ENCODE measurements at regions not wholly inside any gene's neighbourhood (a gene's known extent, or its start where the extent isn't known, plus 50 kb on each side); places are given as distances from the start of the nearest gene placed in this dataset.

DNA sequence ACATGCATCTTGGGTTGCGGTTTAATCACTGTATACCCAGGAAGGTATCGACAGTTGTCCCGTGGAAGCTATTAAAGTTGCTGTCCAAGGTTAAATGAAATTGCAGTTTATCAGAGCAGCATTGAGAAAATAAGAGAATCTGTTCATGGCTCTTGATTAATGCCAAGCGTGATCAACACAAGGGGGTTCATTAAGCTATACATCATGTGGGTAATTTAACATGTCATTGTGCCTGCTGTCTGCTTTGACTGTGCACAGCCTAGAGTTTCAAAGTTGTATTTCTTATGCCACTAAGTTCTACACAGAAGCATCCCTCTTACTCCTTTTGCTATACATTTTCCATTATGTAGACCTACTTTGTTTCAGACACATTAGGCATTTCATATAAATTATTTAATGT, 74.8 kb upstream of the SP8 start:
- intact Hi-C loops (cut with micrococcal nuclease) = no loop called here
- no peak overlapping the region for H3K4me3 ChIP-seq (ENCODE audit: insufficient read depth, low read depth, low read length)
- TF ChIP-seq MXI1 (IDR thresholded peaks at IDR 0.05; ENCODE audit: borderline replicate concordance, low read depth, low read length) = no peak
- no peak for TF ChIP-seq MAFK (IDR thresholded peaks at IDR 0.05; ENCODE audit: low read depth, low read length)
- no peak overlapping the region for H2BK20ac ChIP-seq (ENCODE audit: low read depth, low read length)
- peaks cover 5% of the 10 kb centered on the region for H3K9me3 ChIP-seq (ENCODE audit: control insufficient read depth, insufficient read depth, low read length)
- no peak overlapping the region for H3K4me2 ChIP-seq (ENCODE audit: low read depth, low read length)
- H3K14ac ChIP-seq (replicated peaks; ENCODE audit: low read depth, low read length) = no peak overlapping the region
- POLR2A ChIA-PET (ENCODE audit: unreplicated experiment) = no interaction called here
- ATAC-seq (ENCODE audit: low read depth) = no peak
- no peak overlapping the region for H2BK5ac ChIP-seq (ENCODE audit: low read depth, low read length, poor library complexity, severe bottlenecking)
- H3K27me3 ChIP-seq (ENCODE audit: control insufficient read depth, insufficient read depth, low read length) = no peaks in the 10 kb centered on the region
- in situ Hi-C loops (cut with MboI; ENCODE audit: low sequenced_read_pairs) = no loop called here
- H2AK5ac ChIP-seq (ENCODE audit: low read depth, low read length) = no peak overlapping the region
- H2BK15ac ChIP-seq (ENCODE audit: low read depth, low read length) = no peak overlapping the region
- no peak overlapping the region for H2AFZ ChIP-seq (replicated peaks; ENCODE audit: low read length, poor library complexity)
- H4K91ac ChIP-seq (ENCODE audit: insufficient read depth, low read depth, low read length) = no peak overlapping the region
- H4K8ac ChIP-seq (ENCODE audit: low read depth in 2 of 2, low read length in 2 of 2) = no peak overlapping the region
- H3K18ac ChIP-seq (ENCODE audit: low read depth, low read length) = no peak overlapping the region
- H3K36me3 ChIP-seq (ENCODE audit: control insufficient read depth, insufficient read depth, low read length) = no peaks in the 10 kb centered on the region
- WGBS, 2 experiments (ENCODE audit: extremely low coverage in 2 of 2, insufficient read length in 1 of 2) = 76% methylated on average over 2 of the region's 4 CpGs; no CpG with 5 or more reads in 1 of the 2 experiments
- H4K20me1 ChIP-seq (ENCODE audit: insufficient read depth, low read length) = no peaks in the 10 kb centered on the region
- no peak overlapping the region for H3K4ac ChIP-seq (ENCODE audit: low read depth, low read length)
- dilution Hi-C loops (cut with HindIII; ENCODE audit: low sequenced_read_pairs, unreplicated experiment) = no loop called here
- no peak overlapping the region for H3K9ac ChIP-seq (ENCODE audit: low read depth, low read length)
- H3K23ac ChIP-seq (ENCODE audit: low read depth, low read length) = no peak overlapping the region
- H3K9me1 ChIP-seq (ENCODE audit: insufficient read depth, low read length) = no peaks in the 10 kb centered on the region
- no peak overlapping the region for H2BK120ac ChIP-seq (ENCODE audit: low read depth, low read length)
- H3K27ac ChIP-seq (ENCODE audit: insufficient read depth, low read length) = no peak overlapping the region
- no TSS peak for BruUV-seq (replicated peaks)
- H3K4me1 ChIP-seq (ENCODE audit: control insufficient read depth, insufficient read depth, low read length) = no peaks in the 10 kb centered on the region
- CTCF ChIA-PET = no interaction called here
- H4K5ac ChIP-seq (ENCODE audit: low read depth, low read length) = no peak overlapping the region
- no peaks in the 10 kb centered on the region for H3K79me1 ChIP-seq (ENCODE audit: low read depth in 1 of 2, low read length in 2 of 2)
- no peak overlapping the region for H3K56ac ChIP-seq (ENCODE audit: extremely low read depth, insufficient read depth, low read length)
- no peak overlapping the region for H2AK9ac ChIP-seq (replicated peaks; ENCODE audit: low read depth, low read length, poor library complexity)
- DNase-seq = no peak
